ENCODE measurements at regions not wholly inside any gene's neighbourhood (a gene's known extent, or its start where the extent isn't known, plus 50 kb on each side); places are given as distances from the start of the nearest gene placed in this dataset.
"Not testable (repeated sequence)": the region's sequence is repeated elsewhere in the genome, so short reads cannot be mapped to it uniquely, and the experiment has no call there.

DNA sequence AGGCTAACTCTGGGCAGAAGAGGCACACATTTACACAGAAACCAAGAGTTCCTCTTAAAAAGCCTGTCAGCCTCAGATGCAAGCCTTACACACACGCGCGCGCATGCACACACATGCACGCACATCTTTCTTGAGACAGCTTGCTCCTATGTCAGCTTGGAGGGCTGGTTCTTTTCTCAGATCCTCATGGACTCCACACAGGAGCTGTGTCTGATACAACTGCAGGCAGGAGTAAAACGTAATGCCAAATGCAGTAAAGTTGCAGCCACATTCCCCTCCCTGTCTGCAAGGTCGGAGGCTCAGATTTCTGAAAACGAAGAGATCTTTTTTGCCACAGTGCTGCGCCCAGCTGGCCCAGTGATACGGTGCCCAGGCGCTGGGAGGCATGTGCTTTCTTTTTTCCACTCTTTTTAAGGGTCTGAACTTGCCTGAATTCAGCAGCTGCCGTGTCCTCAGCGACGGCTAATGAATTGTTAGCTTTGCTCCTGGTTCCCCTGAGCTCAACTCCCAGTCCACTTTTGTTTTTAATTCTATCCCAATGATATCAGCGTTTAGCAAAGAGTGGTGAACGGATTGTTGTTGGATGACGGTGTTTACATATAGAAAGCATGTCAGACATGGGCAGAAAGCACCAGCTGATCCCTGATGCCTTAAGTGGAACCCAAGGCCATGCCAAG is 72.9 kb upstream of the FOXN3 start:
- peak; percentile 88 for DNase-seq

DNA sequence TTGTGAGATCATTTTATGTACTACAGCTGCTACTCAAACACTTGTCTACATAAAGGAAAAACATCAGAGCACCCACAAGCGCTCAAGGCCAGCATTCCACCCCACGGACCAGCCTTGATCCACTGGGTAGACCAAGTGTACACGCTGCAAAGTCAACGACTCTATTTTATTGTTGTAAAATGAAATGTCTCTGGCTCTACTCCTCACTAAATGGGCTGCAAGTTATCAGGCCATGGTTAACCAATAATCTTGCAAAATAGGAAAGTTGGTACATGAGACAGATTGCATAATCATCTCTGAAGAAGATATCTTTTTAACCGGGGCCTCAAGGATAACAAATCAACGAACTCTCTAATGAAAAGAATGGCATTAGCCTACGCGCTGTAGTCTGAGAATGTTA is 69.9 kb upstream of the FOXN3 start:
- no peak for DNase-seq

DNA sequence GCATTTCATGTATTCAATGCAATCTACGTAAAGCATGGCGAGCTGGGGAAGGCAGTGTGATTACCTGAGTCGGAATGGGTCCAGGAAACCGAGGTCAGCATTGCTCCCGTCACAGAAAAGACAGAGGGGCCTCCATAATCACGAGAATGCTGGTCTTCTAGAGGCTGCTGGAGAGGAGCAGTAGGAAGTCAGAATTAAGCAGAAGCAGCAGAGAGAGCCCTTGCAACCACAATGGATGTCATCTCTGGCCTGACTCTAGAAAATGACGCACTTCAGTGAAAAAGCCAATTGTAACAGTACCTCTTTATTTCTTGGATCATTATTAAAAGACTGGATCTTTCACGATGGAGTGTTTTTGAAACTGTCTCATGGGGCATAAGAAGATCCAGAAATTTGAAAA is 69.5 kb upstream of the FOXN3 start:
- DNase-seq, result no peak

DNA sequence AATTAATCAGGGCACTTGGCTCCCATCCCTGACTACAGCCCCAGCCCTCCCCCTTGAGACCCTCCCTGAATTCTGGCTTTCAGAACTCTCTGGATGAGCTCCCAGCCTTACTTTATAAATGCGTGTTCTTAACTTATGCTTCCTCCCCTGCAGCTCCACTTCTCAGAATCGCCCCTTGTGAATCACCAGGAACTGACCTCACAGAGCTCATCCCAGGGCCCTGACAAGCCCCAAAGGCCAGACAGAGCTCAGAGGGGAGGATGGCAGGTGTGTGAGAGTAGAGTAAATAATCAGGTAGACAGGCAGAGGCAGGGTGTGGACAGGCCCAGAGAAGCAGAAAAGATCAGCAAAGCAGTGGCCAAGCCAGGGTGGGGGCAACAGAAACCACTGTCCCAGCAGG is 68.2 kb upstream of the FOXN3 start:
- no peak for DNase-seq

DNA sequence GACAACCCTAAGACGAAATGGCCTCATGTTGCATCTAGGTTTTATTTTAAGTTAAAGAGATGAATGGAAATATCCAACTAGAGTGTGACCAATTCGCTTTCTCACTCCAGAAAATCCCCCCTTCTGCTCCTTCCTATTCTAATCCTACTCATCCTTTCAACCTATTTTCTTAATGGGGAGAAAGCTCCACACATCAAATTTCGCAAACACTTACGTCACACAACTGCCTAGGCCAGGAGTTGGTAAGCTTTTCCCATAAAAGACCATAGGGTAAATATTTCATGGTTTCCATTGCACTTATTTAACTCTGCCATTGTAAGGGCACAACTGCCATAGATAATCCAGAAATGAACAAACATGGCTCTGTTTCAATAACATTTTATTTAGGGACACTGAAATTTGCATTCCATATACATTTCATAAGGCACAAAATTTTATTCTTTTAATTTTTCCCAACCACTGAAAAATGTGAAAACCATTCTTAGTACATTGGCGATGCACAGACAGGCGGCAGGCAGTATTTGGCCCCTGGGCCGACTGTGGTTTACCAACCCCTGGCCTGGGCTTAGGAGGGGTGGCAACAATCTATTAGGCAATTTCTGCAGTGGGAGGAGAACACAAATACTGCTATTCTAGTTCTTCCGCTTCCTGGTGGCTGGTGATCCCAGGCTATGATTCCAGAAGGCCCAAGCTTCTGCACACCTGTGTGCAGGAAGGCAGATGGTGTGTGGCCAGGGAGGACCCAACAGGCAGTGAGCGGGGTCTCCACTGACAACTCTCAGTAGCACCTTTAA is 67.2 kb upstream of the FOXN3 start:
- DNase-seq, result peak; percentile 15

DNA sequence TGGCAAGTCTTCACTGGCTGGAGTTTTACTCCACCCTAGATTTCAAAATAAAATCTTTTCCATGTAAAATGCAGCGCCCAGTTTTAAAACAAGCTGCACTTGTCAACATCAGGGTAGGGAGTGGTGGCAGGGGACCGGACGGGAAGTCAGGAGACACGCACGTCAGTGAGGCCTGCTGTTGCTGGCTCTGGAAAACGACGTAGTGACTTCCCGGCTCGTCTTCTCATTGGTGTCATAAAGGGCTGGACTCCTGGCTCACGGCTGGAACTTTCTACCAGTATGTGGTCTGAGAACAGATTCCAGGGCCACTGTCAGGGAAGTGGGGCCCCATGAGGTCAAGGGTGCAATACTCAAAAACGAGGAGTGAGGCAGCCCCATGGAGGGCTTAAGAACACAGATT is 64.2 kb upstream of the FOXN3 start:
- peak; percentile 28 for DNase-seq

DNA sequence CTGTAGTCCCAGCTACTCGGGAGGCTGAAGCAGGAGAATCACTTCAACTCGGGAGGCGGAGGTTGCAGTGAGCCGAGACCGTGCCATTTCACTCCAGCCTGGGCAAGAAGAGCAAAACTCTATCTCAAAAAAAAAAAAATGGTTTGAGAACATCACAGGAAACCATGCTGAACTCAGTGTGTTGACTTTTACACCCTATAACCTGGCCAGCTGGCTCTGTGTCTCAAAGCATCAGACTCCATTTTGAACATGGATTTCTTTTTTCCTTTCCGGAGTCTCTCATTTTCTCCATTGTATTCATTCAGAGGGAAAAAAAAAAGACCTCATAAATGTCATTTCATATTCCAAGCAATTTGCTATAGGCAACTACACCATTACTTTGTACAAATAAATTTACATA is 63.2 kb upstream of the FOXN3 start:
- no peak for DNase-seq

DNA sequence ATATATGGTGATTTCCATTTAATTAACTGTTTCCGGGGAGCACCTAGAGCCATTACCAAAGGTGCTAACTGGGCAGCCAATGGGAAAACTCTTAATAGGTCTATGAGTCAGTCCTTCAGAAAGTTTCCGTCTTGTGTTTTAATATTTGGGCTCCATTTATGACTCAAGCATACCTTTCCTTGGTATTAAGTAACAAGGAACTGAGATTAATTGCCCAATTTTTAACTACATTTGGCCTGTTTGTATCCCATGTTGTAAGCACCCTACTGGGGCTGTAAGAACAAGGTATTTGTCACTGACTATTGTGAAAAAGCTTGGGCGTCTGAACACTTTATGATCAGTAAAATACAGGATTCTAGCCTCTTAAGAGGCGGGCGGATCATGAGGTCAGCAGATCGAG is 62.8 kb upstream of the FOXN3 start:
- DNase-seq, result no peak

DNA sequence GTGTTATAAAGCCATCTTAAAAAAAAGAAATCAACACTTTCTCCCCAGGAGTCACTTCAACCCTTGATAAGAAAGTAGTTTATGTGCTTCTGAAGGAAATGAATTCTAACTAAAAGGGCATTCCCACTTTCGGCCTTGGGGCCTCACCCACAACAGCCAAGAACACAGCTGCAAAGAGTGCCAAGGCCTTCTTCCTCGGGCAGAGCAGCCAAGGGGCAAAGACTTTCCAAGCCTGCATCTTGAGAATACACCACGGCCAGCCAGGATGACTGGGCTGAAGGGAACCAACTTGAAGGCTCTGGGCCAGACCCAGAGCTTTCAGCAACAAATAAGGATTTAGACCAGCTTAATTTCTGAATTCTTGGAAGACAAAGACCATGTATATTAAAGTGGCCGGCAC is 60.4 kb upstream of the FOXN3 start:
- peak; percentile 48 for DNase-seq

DNA sequence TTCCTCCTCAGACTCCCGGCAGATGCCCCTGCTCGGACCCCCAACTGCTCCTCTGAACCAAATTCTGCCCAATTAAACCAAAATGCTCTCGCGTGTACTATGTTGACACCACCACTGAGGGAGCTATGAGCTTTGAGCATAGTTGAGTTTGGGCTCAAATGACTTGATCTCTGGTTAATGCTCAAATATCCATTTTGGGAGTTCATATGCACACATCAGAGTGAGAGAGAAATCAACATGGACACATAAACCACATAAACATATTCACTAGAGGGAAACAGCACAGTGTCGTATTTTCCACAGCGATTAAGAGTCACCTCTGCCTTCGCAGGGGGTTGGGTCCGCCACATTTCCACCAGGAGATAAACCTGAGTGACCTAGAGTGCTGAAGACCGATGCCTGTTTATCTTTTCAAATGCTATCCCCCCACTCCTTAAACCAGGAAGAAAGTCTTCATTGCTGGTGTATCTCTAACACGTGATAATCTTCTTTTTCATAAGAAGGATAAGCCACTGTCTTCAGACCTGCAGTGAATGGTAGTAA is 59.4 kb upstream of the FOXN3 start:
- no peak for DNase-seq

DNA sequence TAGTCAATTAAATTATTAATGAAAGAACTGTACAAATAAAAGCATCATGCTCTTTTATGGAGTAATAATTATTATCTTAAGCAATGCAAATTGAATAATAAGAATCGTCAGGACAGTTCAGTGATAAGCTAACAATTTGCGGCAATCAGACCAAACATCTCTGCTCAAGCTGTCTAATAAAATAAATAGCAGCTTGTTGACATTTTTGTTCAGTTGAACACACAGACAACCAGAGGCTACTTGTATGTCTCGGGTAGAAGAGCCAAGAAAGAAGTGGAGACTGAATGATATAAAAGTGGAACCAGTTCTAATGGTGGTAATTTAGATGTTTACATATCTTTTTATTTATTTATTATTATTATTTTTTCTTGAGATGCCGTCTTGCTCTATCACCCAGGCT is 57.4 kb upstream of the FOXN3 start:
- DNase-seq, result no peak

DNA sequence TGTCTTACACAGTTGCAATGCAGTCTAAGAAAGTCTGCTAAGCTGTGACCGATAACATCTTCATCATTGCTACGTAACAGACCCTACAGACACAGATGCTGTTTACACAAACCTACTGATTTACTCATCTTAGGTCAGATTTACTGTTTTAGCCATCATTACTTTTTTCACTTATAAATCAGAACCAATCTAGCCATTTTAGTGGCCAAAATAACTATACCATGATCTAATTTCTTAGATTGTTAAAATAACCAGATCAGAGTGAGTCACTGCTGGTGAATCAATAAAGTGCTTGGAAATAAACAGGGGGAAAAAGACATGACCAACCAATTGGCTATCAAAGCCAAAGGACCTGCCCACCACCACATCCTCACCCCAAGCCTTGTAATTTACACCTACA is 57.0 kb upstream of the FOXN3 start:
- DNase-seq, result no peak

DNA sequence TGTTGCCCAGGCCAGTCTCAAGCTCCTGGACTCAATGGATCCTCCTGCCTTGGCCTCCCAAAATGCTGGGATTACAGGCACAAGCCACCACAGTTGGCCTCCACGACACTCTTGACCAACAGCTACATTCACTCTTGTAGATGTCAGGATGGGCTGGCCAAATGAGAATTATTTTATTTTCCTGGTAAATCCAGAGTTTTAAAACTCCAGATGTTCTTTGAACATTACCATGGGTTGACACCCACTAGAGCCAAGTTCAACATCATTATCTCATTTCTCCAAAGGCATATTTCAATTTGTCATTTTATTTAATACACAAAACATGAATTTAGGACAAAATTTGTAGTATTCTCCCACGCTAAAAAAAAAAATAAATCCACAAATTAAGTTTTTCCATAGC is 56.5 kb upstream of the FOXN3 start:
- DNase-seq, result no peak

DNA sequence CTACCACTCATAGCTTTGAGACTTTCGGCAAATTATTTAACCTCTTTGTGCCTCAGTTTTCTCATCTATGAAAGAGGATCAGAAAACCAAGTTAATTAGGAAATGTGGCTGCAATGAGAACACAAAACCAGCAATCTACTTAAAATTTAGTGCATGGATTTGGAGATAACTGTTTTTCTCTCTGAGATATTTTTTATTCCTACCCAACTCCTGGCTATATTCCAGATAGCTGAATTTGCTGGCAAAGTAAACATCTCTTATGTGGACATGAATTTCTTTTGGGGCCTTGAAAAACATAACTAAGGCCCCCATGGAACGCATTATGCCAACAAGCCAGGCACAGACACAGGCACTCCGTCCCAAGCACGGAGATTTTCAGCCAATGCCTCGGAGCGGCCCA is 53.4 kb upstream of the FOXN3 start:
- no peak for DNase-seq

DNA sequence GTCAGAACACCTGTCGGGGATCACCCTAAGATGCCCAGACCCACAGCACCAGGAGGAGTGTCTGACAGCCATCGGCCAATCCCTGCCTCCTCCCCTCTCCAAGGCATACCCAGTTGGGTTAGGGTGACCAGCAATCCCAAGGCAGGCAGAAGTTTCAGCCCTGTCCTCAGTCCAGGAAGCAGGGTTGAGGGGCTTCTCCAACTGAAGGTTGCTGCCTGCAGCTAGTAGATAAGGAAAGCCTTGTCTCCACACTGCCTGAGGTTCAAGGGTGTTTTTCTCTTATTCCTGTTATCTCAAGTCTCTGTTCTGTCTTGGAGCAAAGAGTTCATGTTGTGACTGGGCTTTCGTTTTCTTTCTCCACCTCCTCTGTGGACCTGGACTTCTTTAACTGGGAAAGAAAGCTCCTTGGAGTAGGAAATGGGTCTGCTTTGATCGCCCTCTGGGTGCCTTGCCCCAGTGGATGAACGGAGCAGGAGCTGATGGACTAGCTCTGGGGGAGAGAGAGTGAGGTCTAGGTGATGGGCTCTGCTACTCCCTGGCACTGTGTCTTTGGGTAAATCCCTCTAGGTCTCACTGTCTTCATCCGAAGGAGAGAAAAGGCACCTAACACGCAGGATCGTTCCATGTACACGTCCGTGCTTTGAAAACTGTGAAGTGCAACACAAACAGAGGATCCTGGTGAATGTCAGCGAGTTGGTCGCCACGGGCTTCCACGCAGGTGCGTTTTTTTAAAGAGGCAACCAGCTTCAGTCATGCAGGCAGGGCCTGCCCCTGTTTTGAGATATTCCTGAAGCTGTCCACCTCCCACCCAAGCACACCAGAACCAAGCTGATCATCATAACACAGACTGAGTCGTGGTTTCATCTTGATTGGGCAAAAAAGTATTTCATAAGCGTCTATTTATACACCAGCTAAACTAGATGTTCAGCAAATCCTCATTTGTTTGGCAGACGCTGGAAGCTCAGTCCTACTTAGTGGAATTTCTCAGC is 52.5 kb upstream of the FOXN3 start:
- DNase-seq, result no peak

DNA sequence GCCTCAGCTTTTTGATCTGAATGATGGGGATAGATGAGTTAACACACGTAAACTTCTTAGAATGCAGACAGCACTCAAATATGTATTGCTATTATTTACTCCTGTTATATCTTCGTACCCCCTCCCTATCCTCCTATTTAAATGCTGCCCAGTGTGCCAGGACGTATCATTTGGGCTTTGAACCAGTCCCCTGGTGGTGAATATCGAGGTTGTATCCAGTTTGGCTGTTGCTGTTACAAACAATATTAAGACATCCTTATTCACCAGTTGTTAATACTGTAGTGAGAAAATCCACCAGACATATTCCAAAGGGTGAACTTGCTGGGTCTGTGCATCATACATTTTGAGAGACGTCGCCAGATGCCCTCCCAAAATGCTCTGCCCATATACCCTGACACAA is 51.5 kb upstream of the FOXN3 start:
- DNase-seq, result no peak

DNA sequence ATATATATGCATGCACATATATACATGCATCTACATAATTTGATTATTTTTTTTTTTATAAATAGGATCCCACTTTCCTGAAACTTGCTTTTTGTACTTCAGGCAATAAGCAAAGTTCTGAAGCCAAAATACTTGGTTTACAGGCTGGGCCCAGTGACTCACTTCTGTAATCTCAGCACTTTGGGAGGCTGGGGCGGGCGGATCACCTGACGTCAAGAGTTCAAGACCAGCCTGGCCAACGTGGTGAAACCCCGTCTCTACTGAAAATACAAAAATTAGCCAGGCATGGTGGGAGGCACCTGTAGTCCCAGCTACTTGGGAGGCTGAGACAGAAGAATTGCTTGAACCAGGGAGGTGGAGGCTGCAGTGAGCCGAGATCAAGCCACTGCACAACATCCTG is 51.0 kb upstream of the FOXN3 start:
- DNase-seq, result not testable (repeated sequence)

DNA sequence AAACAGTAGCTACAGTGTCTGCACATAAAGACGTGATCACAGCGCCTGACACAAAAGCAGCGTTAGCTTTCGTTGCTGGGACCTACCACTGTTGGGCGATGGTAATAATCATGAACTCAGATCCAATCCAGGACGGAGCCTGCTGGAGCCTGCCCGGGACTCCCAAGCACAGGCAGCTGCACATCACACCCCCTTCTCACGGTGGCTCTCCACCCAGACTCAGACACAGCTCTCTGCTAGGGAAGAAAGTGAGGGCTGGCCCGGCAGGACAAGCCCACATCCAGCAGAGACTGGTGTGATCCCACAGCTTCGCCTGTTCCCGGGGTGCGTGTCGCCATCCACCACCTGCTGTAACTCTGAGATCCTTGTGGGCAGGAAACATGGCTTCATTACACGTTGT is 49.9 kb upstream of the FOXN3 start:
- peak; percentile 91 for DNase-seq

All from tongue (tissue), 1 donor.